ENCODE measurements at regions not wholly inside any gene's neighbourhood (a gene's known extent, or its start where the extent isn't known, plus 50 kb on each side); places are given as distances from the start of the nearest gene placed in this dataset.

DNA sequence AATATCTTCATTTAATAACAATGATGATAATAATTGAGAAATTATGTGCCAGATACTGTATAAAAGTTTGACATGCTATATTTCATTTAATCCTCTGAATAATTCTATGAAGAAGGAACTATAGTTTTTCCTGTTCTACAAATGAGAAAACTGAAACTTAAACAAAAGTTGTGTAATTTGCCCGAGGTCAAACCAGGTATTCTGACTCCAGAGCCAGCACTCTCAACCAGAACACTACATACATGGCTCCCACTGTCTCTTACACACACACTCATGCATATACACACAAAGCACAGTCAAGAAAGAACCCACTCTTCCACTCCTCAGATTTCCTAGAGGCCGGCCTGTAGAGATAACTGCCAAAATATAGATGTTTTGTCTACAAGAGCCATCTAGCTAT is 374.0 kb upstream of the EMCN start:
- Mint-ChIP-seq H3K4me1 (peaks cover 20 to 21% of the 10 kb centered on the region in 2 experiments), H3K4me3 (no peak overlapping the region), H3K9me3 (peaks cover 11 to 19% of the 10 kb centered on the region in 2 experiments; a peak in 4 of 5 replicates), H3K36me3 (ENCODE audit: insufficient read depth in 1 of 3, low read depth in 3 of 3) (peaks cover 7 to 28% (median 8%) of the 10 kb centered on the region in 3 experiments; a peak in 6 of 7 replicates), H3K27me3 (ENCODE audit: low read depth) (no peaks in the 10 kb centered on the region), H3K27ac (no peak overlapping the region)
- Histone ChIP-seq H2BK15ac (ENCODE audit: low read depth, low read length) (no peak overlapping the region), H2BK5ac (ENCODE audit: insufficient read length, low read length) (no peak overlapping the region), H2AK5ac (ENCODE audit: insufficient read length, low read length) (no peak overlapping the region), H4K91ac (ENCODE audit: insufficient read length, low read depth, low read length) (no peak overlapping the region), H3K27me3 (ENCODE audit: insufficient read depth, low read length) (no peaks in the 10 kb centered on the region), H2BK120ac (ENCODE audit: low read depth, low read length, poor library complexity, severe bottlenecking) (no peak overlapping the region), H3K18ac (ENCODE audit: insufficient read length, low read depth, low read length) (no peak overlapping the region), H3K9ac (ENCODE audit: extremely low read depth, insufficient read length, low read length) (no peak overlapping the region), H3K56ac (ENCODE audit: insufficient read length, low read depth, low read length) (no peak overlapping the region), H4K5ac (ENCODE audit: insufficient read length, low read depth, low read length) (no peak overlapping the region), H3K23ac (ENCODE audit: insufficient read length, low read depth, low read length) (no peak overlapping the region), H2AFZ (ENCODE audit: low read length) (no peak overlapping the region), H3K4me1 (ENCODE audit: insufficient read depth, low read length) (no peaks in the 10 kb centered on the region), H3K79me1 (ENCODE audit: insufficient read depth, low read depth, low read length, poor library complexity, severe bottlenecking) (no peaks in the 10 kb centered on the region), H3K4ac (ENCODE audit: low read depth, low read length) (no peak overlapping the region), H3K14ac (ENCODE audit: insufficient read depth, low read length) (no peak overlapping the region), H3K23me2 (ENCODE audit: insufficient read length, low read depth, low read length, poor library complexity, severe bottlenecking) (no peaks in the 10 kb centered on the region), H3K27ac (ENCODE audit: insufficient read length, low read depth, low read length) (no peak overlapping the region), H3T11ph (ENCODE audit: low read length) (no peak overlapping the region), H4K8ac (replicated peaks; ENCODE audit: insufficient read length, low read depth, low read length) (no peak overlapping the region), H2BK12ac (ENCODE audit: insufficient read length, low read depth, low read length) (no peak overlapping the region), H2BK20ac (ENCODE audit: low read depth, low read length, poor library complexity, severe bottlenecking) (no peak overlapping the region), H3K79me2 (ENCODE audit: insufficient read depth, low read length) (no peaks in the 10 kb centered on the region), H4K20me1 (ENCODE audit: control insufficient read depth, insufficient read depth, insufficient read length) (no peaks in the 10 kb centered on the region), H3K4me2 (ENCODE audit: insufficient read depth, insufficient read length, low read length) (no peak overlapping the region), H3K9me3 (ENCODE audit: control insufficient read depth, low read depth, low read length) (no peaks in the 10 kb centered on the region)
- DNase-seq = no peak
- TF ChIP-seq, protein P1, sequence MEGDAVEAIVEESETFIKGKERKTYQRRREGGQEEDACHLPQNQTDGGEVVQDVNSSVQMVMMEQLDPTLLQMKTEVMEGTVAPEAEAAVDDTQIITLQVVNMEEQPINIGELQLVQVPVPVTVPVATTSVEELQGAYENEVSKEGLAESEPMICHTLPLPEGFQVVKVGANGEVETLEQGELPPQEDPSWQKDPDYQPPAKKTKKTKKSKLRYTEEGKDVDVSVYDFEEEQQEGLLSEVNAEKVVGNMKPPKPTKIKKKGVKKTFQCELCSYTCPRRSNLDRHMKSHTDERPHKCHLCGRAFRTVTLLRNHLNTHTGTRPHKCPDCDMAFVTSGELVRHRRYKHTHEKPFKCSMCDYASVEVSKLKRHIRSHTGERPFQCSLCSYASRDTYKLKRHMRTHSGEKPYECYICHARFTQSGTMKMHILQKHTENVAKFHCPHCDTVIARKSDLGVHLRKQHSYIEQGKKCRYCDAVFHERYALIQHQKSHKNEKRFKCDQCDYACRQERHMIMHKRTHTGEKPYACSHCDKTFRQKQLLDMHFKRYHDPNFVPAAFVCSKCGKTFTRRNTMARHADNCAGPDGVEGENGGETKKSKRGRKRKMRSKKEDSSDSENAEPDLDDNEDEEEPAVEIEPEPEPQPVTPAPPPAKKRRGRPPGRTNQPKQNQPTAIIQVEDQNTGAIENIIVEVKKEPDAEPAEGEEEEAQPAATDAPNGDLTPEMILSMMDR (conservative IDR thresholded peaks at IDR 0.05) = no peak
- WGBS (ENCODE audit: extremely low coverage, insufficient read length, low lambda C conversion rate) = no CpG with 5 or more reads among the region's 2 CpGs

Data from H9 (cell line).